C4-2B (cell line): ENCODE measurements at regions not wholly inside any gene's neighbourhood (a gene's known extent, or its start where the extent isn't known, plus 50 kb on each side); places are given as distances from the start of the nearest gene placed in this dataset.

Experiments used
- CTCF ChIP-seq: fragments of 450-650 bp; conservative IDR thresholded peaks from 2 replicates; pipeline ENCODE4 v1.5.1; 2017; ENCODE audit warnings: mild to moderate bottlenecking
- ZFX ChIP-seq: fragments of 450-650 bp; IDR thresholded peaks from 2 replicates; pipeline ENCODE4 v1.6.1; 2017

GRCh38 chr3:43161684-43162229, 55.9 kb upstream of the POMGNT2 start:
- no peak for TF ChIP-seq CTCF
- TF ChIP-seq ZFX = no peak
